Fibroblast of lung (primary cell): ENCODE measurements at regions not wholly inside any gene's neighbourhood (a gene's known extent, or its start where the extent isn't known, plus 50 kb on each side); places are given as distances from the start of the nearest gene placed in this dataset.

Experiments used
- DNase-seq, 2 donors: peaks; one replicate each; pipeline versions ENCODE4 v3.0.0 to v3.0.0-alpha.2; 2010; ENCODE audit warnings: low read depth in 2 of 2
- H2AFZ ChIP-seq: 2 replicates; pipeline ENCODE4 v1.5.1; 2012; ENCODE audit warnings: low read length, control low read depth, inconsistent platforms
- H3K27ac ChIP-seq: 2 replicates; pipeline ENCODE4 v1.5.1; 2011; ENCODE audit warnings: low read length, control low read depth; ENCODE audit not compliant: insufficient read depth
- H3K27me3 ChIP-seq: 2 replicates; pipeline ENCODE4 v1.5.1; 2011; ENCODE audit warnings: mild to moderate bottlenecking, low read length; ENCODE audit not compliant: control insufficient read depth, insufficient read depth
- H3K36me3 ChIP-seq: 2 replicates; pipeline ENCODE4 v1.5.1; 2011; ENCODE audit warnings: low read length; ENCODE audit not compliant: control insufficient read depth, insufficient read depth
- H3K4me1 ChIP-seq: 2 replicates; pipeline ENCODE4 v1.5.1; 2011; ENCODE audit warnings: low read length; ENCODE audit not compliant: control insufficient read depth, insufficient read depth; ENCODE audit errors: extremely low read depth
- H3K4me2 ChIP-seq: 2 replicates; pipeline ENCODE4 v1.5.1; 2011; ENCODE audit warnings: low read length, control low read depth; ENCODE audit not compliant: insufficient read depth; ENCODE audit errors: extremely low read depth
- H3K4me3 ChIP-seq, 4 experiments: fragments of 200-600 bp in 1 of 4; sonication (generic) in 1 of 4; replicated peaks in 1 of 4; 2 replicates each; pipeline ENCODE4 v1.5.1; 2011 to 2016; ENCODE audit warnings: low read length in 4 of 4, low read depth in 3 of 4, mild to moderate bottlenecking in 3 of 4, control low read depth in 2 of 4, inconsistent platforms in 1 of 4, mixed read lengths in 1 of 4; ENCODE audit not compliant: insufficient read depth in 1 of 4; ENCODE audit errors: control extremely low read depth in 1 of 4
- H3K79me2 ChIP-seq: 2 replicates; pipeline ENCODE4 v1.5.1; 2012; ENCODE audit warnings: mild to moderate bottlenecking, low read length, inconsistent platforms; ENCODE audit not compliant: control insufficient read depth, insufficient read depth
- H3K9ac ChIP-seq: 2 replicates; pipeline ENCODE4 v1.5.1; 2011; ENCODE audit warnings: mild to moderate bottlenecking, low read length, control low read depth; ENCODE audit not compliant: insufficient read depth
- H3K9me3 ChIP-seq: 2 replicates; pipeline ENCODE4 v1.5.1; 2012; ENCODE audit warnings: low read depth, low read length; ENCODE audit not compliant: control insufficient read depth, insufficient read depth
- H4K20me1 ChIP-seq: 2 replicates; pipeline ENCODE4 v1.5.1; 2011; ENCODE audit warnings: low read length; ENCODE audit not compliant: control insufficient read depth, insufficient read depth; ENCODE audit errors: extremely low read depth
- CTCF ChIP-seq, 2 donors: IDR thresholded peaks in 1 of 2; conservative IDR thresholded peaks in 1 of 2; 1 replicate in 1 of 2; 2 replicates in 1 of 2; pipeline ENCODE4 v1.5.1; 2011 to 2012; ENCODE audit warnings: low read length in 2 of 2, control low read depth in 1 of 2, inconsistent platforms in 1 of 2, low read depth in 1 of 2, mild to moderate bottlenecking in 1 of 2
- EZH2 ChIP-seq: IDR thresholded peaks from 2 replicates; pipeline ENCODE4 v1.5.1; 2012; ENCODE audit warnings: low read length, control low read depth, mild to moderate bottlenecking; ENCODE audit errors: missing control alignments

GRCh38 chr12:83461336-83461935, 774.7 kb downstream of the TMTC2 start:
- H3K79me2 ChIP-seq = no peaks in the 10 kb centered on the region
- H4K20me1 ChIP-seq = no peaks in the 10 kb centered on the region
- H3K4me1 ChIP-seq = no peaks in the 10 kb centered on the region
- H3K27me3 ChIP-seq = no peaks in the 10 kb centered on the region
- no peak overlapping the region for H3K27ac ChIP-seq
- H2AFZ ChIP-seq = no peak overlapping the region
- H3K9ac ChIP-seq = no peak overlapping the region
- no peak for TF ChIP-seq CTCF (conservative IDR thresholded peaks at IDR 0.05 in 1 of 2, IDR thresholded peaks at IDR 0.05 in 1 of 2; ENCODE audit: low read depth in 1 of 2, low read length in 2 of 2)
- no peak for TF ChIP-seq EZH2
- no peak overlapping the region for H3K4me2 ChIP-seq
- no peaks in the 10 kb centered on the region for H3K36me3 ChIP-seq
- H3K9me3 ChIP-seq = no peaks in the 10 kb centered on the region
- H3K4me3 ChIP-seq = no peak overlapping the region
- peak; percentile 1 to 70 for DNase-seq

- Histone ChIP-seq H3K27ac (no peak overlapping the region), H3K27me3 (no peaks in the 10 kb centered on the region), H4K20me1 (no peaks in the 10 kb centered on the region), H2AFZ (no peak overlapping the region), H3K9ac (no peak overlapping the region), H3K4me1 (no peaks in the 10 kb centered on the region), H3K4me2 (no peak overlapping the region), H3K4me3 (no peak overlapping the region), H3K79me2 (no peaks in the 10 kb centered on the region), H3K9me3 (no peaks in the 10 kb centered on the region), H3K36me3 (no peaks in the 10 kb centered on the region)
- no peak for TF ChIP-seq EZH2
- TF ChIP-seq CTCF (conservative IDR thresholded peaks at IDR 0.05 in 1 of 2, IDR thresholded peaks at IDR 0.05 in 1 of 2; ENCODE audit: low read depth in 1 of 2, low read length in 2 of 2) = no peak
- DNase-seq = no peak
These were observed 764.5 kb downstream of the TMTC2 start for GRCh38 chr12:83451189-83451588.

GRCh38 chr12:83434600-83434999, 747.9 kb downstream of the TMTC2 start:
- no peak for TF ChIP-seq EZH2

More at GRCh38 chr12:83434600-83434999, 747.9 kb downstream of the TMTC2 start:
- no peak overlapping the region for H3K4me3 ChIP-seq
- no peak overlapping the region for H3K9ac ChIP-seq
- no peaks in the 10 kb centered on the region for H3K79me2 ChIP-seq
- H3K36me3 ChIP-seq = no peaks in the 10 kb centered on the region
- no peaks in the 10 kb centered on the region for H3K4me1 ChIP-seq
- H3K9me3 ChIP-seq = no peaks in the 10 kb centered on the region
- no peaks in the 10 kb centered on the region for H4K20me1 ChIP-seq
- H3K4me2 ChIP-seq = no peak overlapping the region
- DNase-seq = peak in 1 of 2 donors; percentile 6
- H3K27ac ChIP-seq = no peak overlapping the region
- H2AFZ ChIP-seq = no peak overlapping the region
- no peaks in the 10 kb centered on the region for H3K27me3 ChIP-seq
